AG08396 (cell line): ENCODE measurements at regions not wholly inside any gene's neighbourhood (a gene's known extent, or its start where the extent isn't known, plus 50 kb on each side); places are given as distances from the start of the nearest gene placed in this dataset.
"Not testable (repeated sequence)": the region's sequence is repeated elsewhere in the genome, so short reads cannot be mapped to it uniquely, and the experiment has no call there.

Experiments
- DNase-seq: peaks from one replicate; pipeline ENCODE4 v3.0.0; 2012; ENCODE audit warnings: low spot score, mixed read lengths

- no peak for DNase-seq
Measured at GRCh38 chr2:16064745-16065144, 124.4 kb downstream of the MYCN start.

- DNase-seq, result no peak
Measured at GRCh38 chr2:16063955-16064633, 123.7 kb downstream of the MYCN start.

GRCh38 chr2:16063251-16063850 is 123.0 kb downstream of the MYCN start:
- no peak for DNase-seq

GRCh38 chr2:16062471-16063250 is 122.3 kb downstream of the MYCN start:
- DNase-seq, result no peak

- no peak for DNase-seq
Measured at GRCh38 chr2:16061441-16062217, 121.3 kb downstream of the MYCN start.

GRCh38 chr2:16060936-16061338 is 120.6 kb downstream of the MYCN start:
- DNase-seq, result no peak

- DNase-seq, result no peak
Measured at GRCh38 chr2:16060125-16060935, 120.0 kb downstream of the MYCN start.

- no peak for DNase-seq
Measured at GRCh38 chr2:16059393-16060016, 119.2 kb downstream of the MYCN start.

GRCh38 chr2:16058747-16059358 is 118.5 kb downstream of the MYCN start:
- no peak for DNase-seq

GRCh38 chr2:16058256-16058655 is 117.9 kb downstream of the MYCN start:
- DNase-seq, result no peak

GRCh38 chr2:16057661-16058060 is 117.3 kb downstream of the MYCN start:
- no peak for DNase-seq

DNA sequence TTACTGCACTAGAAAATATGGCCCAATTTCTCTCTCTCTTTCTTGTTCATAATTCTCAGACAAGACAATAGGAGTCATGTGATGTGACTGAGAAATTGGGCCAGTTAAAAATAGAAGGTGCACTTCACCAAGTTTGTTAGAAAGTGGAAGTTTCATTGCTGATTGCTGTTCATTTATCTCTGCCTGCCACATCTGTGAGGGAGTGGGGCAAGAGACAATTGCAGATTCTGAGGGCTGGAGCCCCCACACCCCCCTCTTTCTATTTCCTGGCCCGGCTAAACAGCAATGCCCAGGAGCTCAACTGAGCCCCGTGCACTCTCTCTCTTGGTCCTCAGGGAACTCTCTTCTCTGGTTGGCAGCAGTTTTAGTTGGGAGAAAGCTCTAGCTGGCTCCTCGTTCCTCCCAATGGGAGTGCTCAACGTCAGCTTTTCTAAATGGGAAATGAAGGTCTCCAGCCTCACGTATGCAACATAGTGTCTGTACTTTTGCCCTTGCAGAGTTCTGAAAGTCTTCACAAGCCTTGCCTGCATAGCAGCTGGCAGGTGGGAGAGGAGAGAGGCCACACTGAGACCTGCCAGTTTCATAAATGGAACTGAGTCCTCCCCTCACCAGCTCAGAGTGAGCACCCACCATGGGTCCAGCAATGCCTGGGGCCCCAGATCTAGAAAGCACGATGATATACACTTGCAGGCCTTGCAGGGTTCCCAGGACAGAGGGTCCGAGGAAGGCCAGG is 115.7 kb downstream of the MYCN start:
- DNase-seq, result no peak

GRCh38 chr2:16053437-16054257 is 113.3 kb downstream of the MYCN start:
- no peak for DNase-seq

DNA sequence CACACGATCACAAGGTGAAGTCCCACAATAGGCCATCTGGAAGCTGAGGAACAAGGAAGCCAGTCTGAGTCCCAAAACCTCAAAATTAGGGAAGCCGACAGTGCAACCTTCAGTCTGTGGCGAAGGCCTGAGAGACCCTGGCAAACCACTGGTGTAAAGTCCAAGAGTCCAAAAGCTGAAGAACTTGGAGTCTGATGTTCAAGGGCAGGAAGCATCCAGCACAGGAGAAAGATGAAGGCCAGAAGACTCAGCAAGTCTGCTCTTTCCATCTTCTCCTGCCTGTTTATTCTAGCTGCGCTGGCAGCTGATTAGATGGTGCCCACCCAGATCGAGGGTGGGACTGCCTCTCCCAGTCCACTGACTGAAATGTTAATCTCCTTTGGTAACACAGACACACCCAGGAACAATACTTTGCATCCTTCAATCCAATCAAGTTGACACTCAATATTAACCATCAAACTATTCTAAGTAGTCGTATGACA is 112.3 kb downstream of the MYCN start:
- DNase-seq, result not testable (repeated sequence)

- DNase-seq, result no peak
Measured at GRCh38 chr2:16051841-16052564, 111.7 kb downstream of the MYCN start.

DNA sequence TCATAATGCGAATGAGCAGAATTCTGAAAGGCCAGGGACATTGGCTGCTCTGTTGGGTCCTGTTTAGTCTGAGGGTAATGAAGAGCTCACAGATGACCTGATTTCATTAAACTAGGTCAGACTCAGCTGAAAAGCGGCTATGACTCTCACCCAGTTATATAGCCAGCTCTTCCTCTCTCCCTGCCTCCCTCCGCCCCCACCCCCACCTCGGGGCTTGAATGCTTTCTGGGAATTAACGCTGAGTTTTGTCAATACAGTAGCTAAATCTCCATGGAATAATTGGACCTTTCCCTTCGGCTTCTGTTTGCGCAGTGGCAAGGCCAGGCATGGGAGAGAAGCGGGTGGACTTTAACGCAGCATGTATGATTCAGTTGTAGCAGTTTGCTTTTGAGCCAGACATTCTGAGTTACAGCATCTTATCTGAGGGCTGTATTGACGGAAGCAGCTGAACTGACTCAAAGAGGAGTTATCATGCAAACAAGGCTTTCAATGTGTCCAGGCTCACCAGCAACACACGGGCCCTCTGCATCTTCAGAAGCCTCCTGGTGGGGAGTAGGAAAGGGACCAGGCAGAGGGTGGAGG is 110.6 kb downstream of the MYCN start:
- DNase-seq, result no peak

DNA sequence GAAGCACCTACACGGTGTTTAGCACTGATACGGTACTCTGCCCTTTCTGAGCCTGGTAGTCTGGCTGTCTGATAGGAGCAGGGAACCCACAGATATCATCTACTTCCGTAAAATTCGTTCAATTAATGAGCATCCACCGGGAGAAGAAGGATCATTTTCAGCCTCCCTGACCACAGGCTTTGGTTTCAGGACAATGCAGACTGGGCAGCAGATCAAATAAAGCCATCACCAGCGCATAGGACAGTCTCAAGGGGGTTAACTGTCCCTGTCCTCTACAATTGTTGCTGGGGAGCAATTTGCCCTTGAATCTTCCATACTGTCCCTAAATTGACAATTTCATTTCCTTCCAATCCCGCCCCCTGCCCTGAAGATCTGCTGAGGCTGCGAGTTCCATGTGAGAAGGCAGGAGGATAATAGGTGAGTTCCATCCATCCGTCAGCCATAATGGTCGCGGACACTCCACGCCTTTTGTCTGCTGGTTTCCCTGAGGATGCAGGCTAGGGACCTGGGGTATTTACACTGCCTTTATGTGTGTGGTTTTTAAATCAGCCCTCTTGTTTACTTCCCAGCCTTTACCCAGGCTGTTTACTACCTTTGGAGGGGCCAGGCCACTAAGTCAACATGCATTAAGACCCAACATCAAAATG is 110.0 kb downstream of the MYCN start:
- no peak for DNase-seq
